A673 (cell line): ENCODE measurements at regions not wholly inside any gene's neighbourhood (a gene's known extent, or its start where the extent isn't known, plus 50 kb on each side); places are given as distances from the start of the nearest gene placed in this dataset.

Source experiments
- BruUV-seq: library from RNA; stranded (reverse); fragments of 400-500 nt; replicated peaks from 2 replicates; lab custom pipeline; 2021; lab: Mats Ljungman, UMichigan
- CTCF ChIA-PET: fragments of 300-600 bp; sonication (Branson Sonifier 250); formaldehyde crosslinking; loops from one replicate; lab custom pipeline; 2022; ENCODE audit warnings: antibody characterized with exemption; lab: Charles Lee
- POLR2A ChIA-PET: fragments of 300-600 bp; sonication (Branson Sonifier 250); formaldehyde crosslinking; loops from one replicate; lab custom pipeline; 2022; ENCODE audit warnings: antibody characterized with exemption; ENCODE audit not compliant: low non-redundant PET; lab: Charles Lee
- DNase-seq: peaks from one replicate; pipeline ENCODE4 v3.0.0-alpha.2; 2015; ENCODE audit warnings: low spot score
- H3K27ac ChIP-seq: fragments of 200-600 bp; sonication (generic); 2 replicates; pipeline ENCODE4 v1.5.1; 2016; ENCODE audit warnings: mixed run types, low read depth, mild to moderate bottlenecking, mixed read lengths, antibody characterized with exemption, low read length; ENCODE audit not compliant: poor library complexity, severe bottlenecking
- H3K27me3 ChIP-seq: fragments of 200-600 bp; sonication (generic); replicated peaks from 2 replicates; pipeline ENCODE4 v1.6.1; 2017; ENCODE audit warnings: mixed run types, low read depth, mild to moderate bottlenecking, mixed read lengths, antibody characterized with exemption, low read length; ENCODE audit not compliant: insufficient read depth, poor library complexity
- H3K36me3 ChIP-seq: fragments of 200-600 bp; sonication (generic); 2 replicates; pipeline ENCODE4 v1.6.1; 2016; ENCODE audit warnings: mixed run types, mild to moderate bottlenecking, mixed read lengths, antibody characterized with exemption, low read length; ENCODE audit not compliant: insufficient read depth, poor library complexity, severe bottlenecking
- H3K4me1 ChIP-seq: fragments of 200-600 bp; sonication (generic); 2 replicates; pipeline ENCODE4 v1.6.1; 2017; ENCODE audit warnings: mixed run types, mild to moderate bottlenecking, mixed read lengths, antibody characterized with exemption, low read length; ENCODE audit not compliant: insufficient read depth, poor library complexity, severe bottlenecking
- H3K4me3 ChIP-seq: fragments of 200-600 bp; sonication (generic); 2 replicates; pipeline ENCODE4 v1.5.1; 2016; ENCODE audit warnings: low read depth, mixed run types, mild to moderate bottlenecking, mixed read lengths, low read length; ENCODE audit not compliant: poor library complexity, severe bottlenecking
- H3K9me3 ChIP-seq: fragments of 200-600 bp; sonication (generic); 2 replicates; pipeline ENCODE4 v1.6.1; 2016; ENCODE audit warnings: mixed run types, low read depth, mild to moderate bottlenecking, mixed read lengths, antibody characterized with exemption, low read length; ENCODE audit not compliant: poor library complexity, severe bottlenecking
- CTCF ChIP-seq: fragments of 300-800, 200-600 bp; sonication (generic); conservative IDR thresholded peaks from 2 replicates; pipeline ENCODE4 v1.5.1; 2017; ENCODE audit warnings: low read depth, mild to moderate bottlenecking, antibody characterized with exemption, low read length, moderate library complexity, mixed read lengths
- EZH2 ChIP-seq: fragments of 200-600 bp; sonication (generic); IDR thresholded peaks from 2 replicates; pipeline ENCODE4 v1.6.1; 2017; ENCODE audit warnings: borderline replicate concordance, low read depth, mild to moderate bottlenecking, mixed read lengths, antibody characterized with exemption, low read length; ENCODE audit not compliant: poor library complexity, severe bottlenecking
- intact Hi-C: fragments of 100-400 bp; cut with micrococcal nuclease; formaldehyde crosslinking; loops from one replicate; pipeline ENCODE4 v1.10.0; 2022; ENCODE audit not compliant: unreplicated experiment

- H3K27ac ChIP-seq = no peak overlapping the region
- H3K9me3 ChIP-seq = no peaks in the 10 kb centered on the region
- H3K27me3 ChIP-seq = no peaks in the 10 kb centered on the region
- no peak for DNase-seq
- intact Hi-C loops = no loop called here
- H3K36me3 ChIP-seq = no peaks in the 10 kb centered on the region
- CTCF ChIA-PET = no interaction called here
- no peak overlapping the region for H3K4me3 ChIP-seq
- H3K4me1 ChIP-seq = no peaks in the 10 kb centered on the region
- BruUV-seq = no TSS peak
- TF ChIP-seq CTCF (no peak), EZH2 (no peak)
- POLR2A ChIA-PET = no interaction called here
Observed at GRCh38 chr15:53296603-53297002, 462.9 kb downstream of the WDR72 start.

- Histone ChIP-seq H3K4me3 (no peak overlapping the region), H3K4me1 (no peaks in the 10 kb centered on the region), H3K27ac (no peak overlapping the region), H3K36me3 (no peaks in the 10 kb centered on the region), H3K9me3 (no peaks in the 10 kb centered on the region), H3K27me3 (no peaks in the 10 kb centered on the region)
- no peak for DNase-seq
- BruUV-seq = no TSS peak
- intact Hi-C loops = no loop called here
- POLR2A ChIA-PET = no interaction called here
- no peak for TF ChIP-seq EZH2
- CTCF ChIA-PET = no interaction called here
Observed at GRCh38 chr15:53295574-53295973, 463.9 kb downstream of the WDR72 start.

- no peak for DNase-seq
- H3K9me3 ChIP-seq = peaks cover 10% of the 10 kb centered on the region
- no peaks in the 10 kb centered on the region for H3K27me3 ChIP-seq
- intact Hi-C loops = no loop called here
- no peak overlapping the region for H3K27ac ChIP-seq
- ChIA-PET CTCF (no interaction called here), POLR2A (no interaction called here)
- no peaks in the 10 kb centered on the region for H3K36me3 ChIP-seq
- no peak overlapping the region for H3K4me3 ChIP-seq
- H3K4me1 ChIP-seq = no peaks in the 10 kb centered on the region
- TF ChIP-seq CTCF (no peak), EZH2 (no peak)
- BruUV-seq = no TSS peak
Observed at GRCh38 chr15:53288542-53288941, 470.9 kb downstream of the WDR72 start.

- BruUV-seq = no TSS peak
- no peaks in the 10 kb centered on the region for H3K9me3 ChIP-seq
- H3K27ac ChIP-seq = no peak overlapping the region
- no peaks in the 10 kb centered on the region for H3K36me3 ChIP-seq
- DNase-seq = no peak
- POLR2A ChIA-PET = no interaction called here
- H3K4me1 ChIP-seq = no peaks in the 10 kb centered on the region
- no peak overlapping the region for H3K4me3 ChIP-seq
- CTCF ChIA-PET = no interaction called here
- intact Hi-C loops = no loop called here
- no peaks in the 10 kb centered on the region for H3K27me3 ChIP-seq
- no peak for TF ChIP-seq EZH2
- TF ChIP-seq CTCF = no peak
Observed at GRCh38 chr15:53274630-53275029, 484.5 kb upstream of the ONECUT1 start.
